ENCODE measurements at regions not wholly inside any gene's neighbourhood (a gene's known extent, or its start where the extent isn't known, plus 50 kb on each side); places are given as distances from the start of the nearest gene placed in this dataset.

- TF ChIP-seq, protein P1, sequence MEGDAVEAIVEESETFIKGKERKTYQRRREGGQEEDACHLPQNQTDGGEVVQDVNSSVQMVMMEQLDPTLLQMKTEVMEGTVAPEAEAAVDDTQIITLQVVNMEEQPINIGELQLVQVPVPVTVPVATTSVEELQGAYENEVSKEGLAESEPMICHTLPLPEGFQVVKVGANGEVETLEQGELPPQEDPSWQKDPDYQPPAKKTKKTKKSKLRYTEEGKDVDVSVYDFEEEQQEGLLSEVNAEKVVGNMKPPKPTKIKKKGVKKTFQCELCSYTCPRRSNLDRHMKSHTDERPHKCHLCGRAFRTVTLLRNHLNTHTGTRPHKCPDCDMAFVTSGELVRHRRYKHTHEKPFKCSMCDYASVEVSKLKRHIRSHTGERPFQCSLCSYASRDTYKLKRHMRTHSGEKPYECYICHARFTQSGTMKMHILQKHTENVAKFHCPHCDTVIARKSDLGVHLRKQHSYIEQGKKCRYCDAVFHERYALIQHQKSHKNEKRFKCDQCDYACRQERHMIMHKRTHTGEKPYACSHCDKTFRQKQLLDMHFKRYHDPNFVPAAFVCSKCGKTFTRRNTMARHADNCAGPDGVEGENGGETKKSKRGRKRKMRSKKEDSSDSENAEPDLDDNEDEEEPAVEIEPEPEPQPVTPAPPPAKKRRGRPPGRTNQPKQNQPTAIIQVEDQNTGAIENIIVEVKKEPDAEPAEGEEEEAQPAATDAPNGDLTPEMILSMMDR (conservative IDR thresholded peaks at IDR 0.05 in 1 of 2, IDR thresholded peaks at IDR 0.05 in 1 of 2; ENCODE audit: low read depth in 1 of 2, low read length in 2 of 2), result no peak
- TF ChIP-seq EZH2 (IDR thresholded peaks at IDR 0.05; ENCODE audit: low read length, missing control alignments), result no peak
- Histone ChIP-seq H3K79me2 (ENCODE audit: control insufficient read depth, insufficient read depth, low read length) (no peaks in the 10 kb centered on the region), H3K27me3 (ENCODE audit: control insufficient read depth, insufficient read depth, low read length) (no peaks in the 10 kb centered on the region), H3K27ac (ENCODE audit: insufficient read depth, low read length) (no peak overlapping the region), H3K9me3 (ENCODE audit: control insufficient read depth, insufficient read depth, low read depth, low read length) (no peaks in the 10 kb centered on the region), H3K36me3 (ENCODE audit: control insufficient read depth, insufficient read depth, low read length) (no peaks in the 10 kb centered on the region), H2AFZ (ENCODE audit: low read length) (no peak overlapping the region), H3K4me3 (replicated peaks in 1 of 4; ENCODE audit: control extremely low read depth in 1 of 4, insufficient read depth in 1 of 4, low read depth in 3 of 4, low read length in 4 of 4) (no peak overlapping the region), H3K4me1 (ENCODE audit: control insufficient read depth, extremely low read depth, insufficient read depth, low read length) (no peaks in the 10 kb centered on the region), H3K9ac (ENCODE audit: insufficient read depth, low read length) (no peak overlapping the region), H3K4me2 (ENCODE audit: extremely low read depth, insufficient read depth, low read length) (no peak overlapping the region), H4K20me1 (ENCODE audit: control insufficient read depth, extremely low read depth, insufficient read depth, low read length) (no peaks in the 10 kb centered on the region)
- DNase-seq (ENCODE audit: low read depth in 2 of 2), result no peak
Measured at GRCh38 chr12:90253136-90253535, 544.5 kb upstream of the ATP2B1 start.

GRCh38 chr12:90250766-90251165 is 542.1 kb upstream of the ATP2B1 start:
- no peak overlapping the region for H2AFZ ChIP-seq (ENCODE audit: low read length)
- H3K4me2 ChIP-seq (ENCODE audit: extremely low read depth, insufficient read depth, low read length), result no peak overlapping the region
- no peaks in the 10 kb centered on the region for H3K36me3 ChIP-seq (ENCODE audit: control insufficient read depth, insufficient read depth, low read length)
- no peaks in the 10 kb centered on the region for H3K9me3 ChIP-seq (ENCODE audit: control insufficient read depth, insufficient read depth, low read depth, low read length)
- H3K27ac ChIP-seq (ENCODE audit: insufficient read depth, low read length), result no peak overlapping the region
- no peaks in the 10 kb centered on the region for H3K79me2 ChIP-seq (ENCODE audit: control insufficient read depth, insufficient read depth, low read length)
- peak; percentile 35 to 57 for DNase-seq (ENCODE audit: low read depth in 2 of 2)
- no peaks in the 10 kb centered on the region for H4K20me1 ChIP-seq (ENCODE audit: control insufficient read depth, extremely low read depth, insufficient read depth, low read length)
- H3K4me3 ChIP-seq (replicated peaks in 1 of 4; ENCODE audit: control extremely low read depth in 1 of 4, insufficient read depth in 1 of 4, low read depth in 3 of 4, low read length in 4 of 4), result no peak overlapping the region
- H3K4me1 ChIP-seq (ENCODE audit: control insufficient read depth, extremely low read depth, insufficient read depth, low read length), result no peaks in the 10 kb centered on the region
- TF ChIP-seq EZH2 (IDR thresholded peaks at IDR 0.05; ENCODE audit: low read length, missing control alignments), result no peak
- TF ChIP-seq, protein P1 (conservative IDR thresholded peaks at IDR 0.05 in 1 of 2, IDR thresholded peaks at IDR 0.05 in 1 of 2; ENCODE audit: low read depth in 1 of 2, low read length in 2 of 2), result no peak
- no peak overlapping the region for H3K9ac ChIP-seq (ENCODE audit: insufficient read depth, low read length)
- H3K27me3 ChIP-seq (ENCODE audit: control insufficient read depth, insufficient read depth, low read length), result no peaks in the 10 kb centered on the region

GRCh38 chr12:90250042-90250441 is 541.4 kb upstream of the ATP2B1 start:
- no peak overlapping the region for H3K27ac ChIP-seq (ENCODE audit: insufficient read depth, low read length)
- DNase-seq (ENCODE audit: low read depth in 2 of 2), result no peak
- H3K9me3 ChIP-seq (ENCODE audit: control insufficient read depth, insufficient read depth, low read depth, low read length), result no peaks in the 10 kb centered on the region
- TF ChIP-seq EZH2 (IDR thresholded peaks at IDR 0.05; ENCODE audit: low read length, missing control alignments), result no peak
- TF ChIP-seq, protein P1 (conservative IDR thresholded peaks at IDR 0.05 in 1 of 2, IDR thresholded peaks at IDR 0.05 in 1 of 2; ENCODE audit: low read depth in 1 of 2, low read length in 2 of 2), result no peak
- no peaks in the 10 kb centered on the region for H3K36me3 ChIP-seq (ENCODE audit: control insufficient read depth, insufficient read depth, low read length)
- H4K20me1 ChIP-seq (ENCODE audit: control insufficient read depth, extremely low read depth, insufficient read depth, low read length), result no peaks in the 10 kb centered on the region
- H3K27me3 ChIP-seq (ENCODE audit: control insufficient read depth, insufficient read depth, low read length), result no peaks in the 10 kb centered on the region
- H2AFZ ChIP-seq (ENCODE audit: low read length), result no peak overlapping the region
- H3K4me1 ChIP-seq (ENCODE audit: control insufficient read depth, extremely low read depth, insufficient read depth, low read length), result no peaks in the 10 kb centered on the region
- no peak overlapping the region for H3K4me3 ChIP-seq (replicated peaks in 1 of 4; ENCODE audit: control extremely low read depth in 1 of 4, insufficient read depth in 1 of 4, low read depth in 3 of 4, low read length in 4 of 4)
- no peak overlapping the region for H3K9ac ChIP-seq (ENCODE audit: insufficient read depth, low read length)
- H3K4me2 ChIP-seq (ENCODE audit: extremely low read depth, insufficient read depth, low read length), result no peak overlapping the region
- no peaks in the 10 kb centered on the region for H3K79me2 ChIP-seq (ENCODE audit: control insufficient read depth, insufficient read depth, low read length)
